WERI-Rb-1 (cell line): ENCODE measurements at regions not wholly inside any gene's neighbourhood (a gene's known extent, or its start where the extent isn't known, plus 50 kb on each side); places are given as distances from the start of the nearest gene placed in this dataset.

Experiments
- DNase-seq: peaks from one replicate; pipeline ENCODE4 v3.0.0-alpha.2; 2020
- H3K27ac ChIP-seq: fragments of 250-450 bp; sonication (Bioruptor Pico); 2 replicates; pipeline ENCODE4 v1.5.1; 2020; ENCODE audit warnings: mild to moderate bottlenecking, moderate library complexity
- H3K27me3 ChIP-seq: fragments of 250-450 bp; sonication (Bioruptor Pico); 2 replicates; pipeline ENCODE4 v1.5.1; 2021; ENCODE audit warnings: mild to moderate bottlenecking, low read depth, moderate library complexity; ENCODE audit not compliant: insufficient read depth, severe bottlenecking
- H3K36me3 ChIP-seq: fragments of 250-450 bp; sonication (Bioruptor Pico); 2 replicates; pipeline ENCODE4 v1.5.1; 2020; ENCODE audit warnings: mild to moderate bottlenecking, moderate library complexity
- H3K4me3 ChIP-seq: 2 replicates; pipeline ENCODE4 v1.5.1; 2011; ENCODE audit warnings: low read depth, mild to moderate bottlenecking, control low read depth, low read length
- H3K9me3 ChIP-seq: fragments of 250-450 bp; sonication (Bioruptor Pico); 2 replicates; pipeline ENCODE4 v1.5.1; 2021; ENCODE audit warnings: mild to moderate bottlenecking, moderate library complexity; ENCODE audit not compliant: severe bottlenecking
- TF ChIP-seq, protein P1 (sequence below): IDR thresholded peaks from 2 replicates; pipeline ENCODE4 v1.5.1; 2011; ENCODE audit warnings: low read depth, mild to moderate bottlenecking, control low read depth, inconsistent platforms, low read length

GRCh38 chr11:70740488-70740851 lies 342.1 kb downstream of the CTTN start:
- H3K27me3 ChIP-seq, result no peaks in the 10 kb centered on the region
- TF ChIP-seq, protein P1, sequence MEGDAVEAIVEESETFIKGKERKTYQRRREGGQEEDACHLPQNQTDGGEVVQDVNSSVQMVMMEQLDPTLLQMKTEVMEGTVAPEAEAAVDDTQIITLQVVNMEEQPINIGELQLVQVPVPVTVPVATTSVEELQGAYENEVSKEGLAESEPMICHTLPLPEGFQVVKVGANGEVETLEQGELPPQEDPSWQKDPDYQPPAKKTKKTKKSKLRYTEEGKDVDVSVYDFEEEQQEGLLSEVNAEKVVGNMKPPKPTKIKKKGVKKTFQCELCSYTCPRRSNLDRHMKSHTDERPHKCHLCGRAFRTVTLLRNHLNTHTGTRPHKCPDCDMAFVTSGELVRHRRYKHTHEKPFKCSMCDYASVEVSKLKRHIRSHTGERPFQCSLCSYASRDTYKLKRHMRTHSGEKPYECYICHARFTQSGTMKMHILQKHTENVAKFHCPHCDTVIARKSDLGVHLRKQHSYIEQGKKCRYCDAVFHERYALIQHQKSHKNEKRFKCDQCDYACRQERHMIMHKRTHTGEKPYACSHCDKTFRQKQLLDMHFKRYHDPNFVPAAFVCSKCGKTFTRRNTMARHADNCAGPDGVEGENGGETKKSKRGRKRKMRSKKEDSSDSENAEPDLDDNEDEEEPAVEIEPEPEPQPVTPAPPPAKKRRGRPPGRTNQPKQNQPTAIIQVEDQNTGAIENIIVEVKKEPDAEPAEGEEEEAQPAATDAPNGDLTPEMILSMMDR, result no peak
- H3K27ac ChIP-seq, result peak overlapping the region; percentile 43; the same call in 1 of the 2 replicates
- H3K36me3 ChIP-seq, result no peaks in the 10 kb centered on the region
- no peak overlapping the region for H3K4me3 ChIP-seq
- no peaks in the 10 kb centered on the region for H3K9me3 ChIP-seq
- DNase-seq, result peak; percentile 55

DNA sequence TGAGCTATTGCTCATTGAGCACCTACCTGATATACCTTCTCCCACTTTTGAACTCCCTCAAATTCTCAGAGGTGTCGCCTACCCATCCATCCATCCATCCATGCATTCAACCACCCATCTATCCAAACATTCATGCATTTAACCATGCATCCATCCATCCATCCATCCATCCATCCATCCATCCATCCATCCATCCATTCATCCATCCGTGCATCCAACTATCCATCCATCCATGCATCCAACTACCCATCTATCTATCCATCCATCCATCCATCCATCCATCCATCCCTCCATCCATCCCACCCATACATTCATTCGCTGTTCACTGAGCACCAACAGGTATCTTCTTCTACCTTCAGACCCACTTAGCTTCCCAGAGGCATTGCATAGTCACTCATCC lies 342.8 kb downstream of the CTTN start:
- Histone ChIP-seq H3K27ac (no peak overlapping the region), H3K4me3 (no peak overlapping the region), H3K27me3 (no peaks in the 10 kb centered on the region), H3K36me3 (no peaks in the 10 kb centered on the region), H3K9me3 (no peaks in the 10 kb centered on the region)
- TF ChIP-seq, protein P1, result no peak
- no peak for DNase-seq

DNA sequence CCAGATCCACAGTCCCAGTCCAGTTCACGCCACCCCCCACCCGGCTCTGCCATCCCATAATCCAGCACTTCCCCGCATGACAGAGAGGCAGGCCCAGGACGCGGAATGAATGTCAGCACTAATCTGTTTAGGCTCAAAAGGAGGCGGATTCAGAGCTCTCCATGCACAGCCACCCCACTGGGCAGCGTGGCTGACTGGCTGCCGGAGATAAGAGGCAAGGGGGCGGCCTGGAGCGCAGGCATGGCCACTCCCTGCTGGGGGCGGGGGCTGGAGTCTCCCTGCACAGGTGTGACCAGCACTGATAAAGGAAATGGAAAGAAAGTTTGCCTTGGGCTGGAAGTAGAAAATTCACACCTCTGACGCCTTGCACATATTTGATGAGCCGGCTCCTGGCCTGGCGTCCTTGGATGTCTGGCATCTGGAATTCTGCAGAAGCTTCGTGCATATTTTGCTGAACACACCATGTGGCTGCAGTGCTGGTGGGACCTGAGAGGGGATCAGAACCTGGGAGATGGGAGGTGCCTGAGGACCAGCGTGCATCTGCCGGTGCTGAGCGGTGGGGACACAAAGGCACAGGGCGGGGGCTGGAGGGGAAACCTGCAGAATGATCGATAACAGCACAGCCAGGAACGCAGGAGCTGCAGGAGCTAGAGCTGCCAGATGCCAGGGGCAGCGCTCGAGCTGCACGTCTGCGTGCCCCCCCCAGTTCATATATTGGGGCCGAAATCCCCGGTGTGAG lies 344.4 kb downstream of the CTTN start:
- peak overlapping the region; percentile 49 for H3K27ac ChIP-seq
- no peaks in the 10 kb centered on the region for H3K27me3 ChIP-seq
- H3K4me3 ChIP-seq, result no peak overlapping the region
- no peaks in the 10 kb centered on the region for H3K9me3 ChIP-seq
- TF ChIP-seq, protein P1, result no peak
- H3K36me3 ChIP-seq, result no peaks in the 10 kb centered on the region
- DNase-seq, result peak; percentile 94

GRCh38 chr11:70743329-70743728 lies 345.0 kb downstream of the CTTN start:
- TF ChIP-seq, protein P1, result no peak
- Histone ChIP-seq H3K27ac (no peak overlapping the region), H3K9me3 (no peaks in the 10 kb centered on the region), H3K4me3 (no peak overlapping the region), H3K27me3 (no peaks in the 10 kb centered on the region), H3K36me3 (no peaks in the 10 kb centered on the region)
- no peak for DNase-seq

GRCh38 chr11:70743941-70744351 lies 345.6 kb downstream of the CTTN start:
- H3K27me3 ChIP-seq, result no peaks in the 10 kb centered on the region
- H3K27ac ChIP-seq, result no peak overlapping the region
- TF ChIP-seq, protein P1, result no peak
- no peaks in the 10 kb centered on the region for H3K36me3 ChIP-seq
- H3K4me3 ChIP-seq, result no peak overlapping the region
- DNase-seq, result no peak
- H3K9me3 ChIP-seq, result no peaks in the 10 kb centered on the region
